ENCODE measurements at regions not wholly inside any gene's neighbourhood (a gene's known extent, or its start where the extent isn't known, plus 50 kb on each side); places are given as distances from the start of the nearest gene placed in this dataset.

GRCh38 chr5:123916345-123917121 is 404.6 kb downstream of the CSNK1G3 start (continued):
- TF ChIP-seq PATZ1 (tag by site-specific recombination; IDR thresholded peaks at IDR 0.05): 0 out of 2 replicates have a peak, but pooled peaks have one; percentile 9
- TF ChIP-seq, protein P1, sequence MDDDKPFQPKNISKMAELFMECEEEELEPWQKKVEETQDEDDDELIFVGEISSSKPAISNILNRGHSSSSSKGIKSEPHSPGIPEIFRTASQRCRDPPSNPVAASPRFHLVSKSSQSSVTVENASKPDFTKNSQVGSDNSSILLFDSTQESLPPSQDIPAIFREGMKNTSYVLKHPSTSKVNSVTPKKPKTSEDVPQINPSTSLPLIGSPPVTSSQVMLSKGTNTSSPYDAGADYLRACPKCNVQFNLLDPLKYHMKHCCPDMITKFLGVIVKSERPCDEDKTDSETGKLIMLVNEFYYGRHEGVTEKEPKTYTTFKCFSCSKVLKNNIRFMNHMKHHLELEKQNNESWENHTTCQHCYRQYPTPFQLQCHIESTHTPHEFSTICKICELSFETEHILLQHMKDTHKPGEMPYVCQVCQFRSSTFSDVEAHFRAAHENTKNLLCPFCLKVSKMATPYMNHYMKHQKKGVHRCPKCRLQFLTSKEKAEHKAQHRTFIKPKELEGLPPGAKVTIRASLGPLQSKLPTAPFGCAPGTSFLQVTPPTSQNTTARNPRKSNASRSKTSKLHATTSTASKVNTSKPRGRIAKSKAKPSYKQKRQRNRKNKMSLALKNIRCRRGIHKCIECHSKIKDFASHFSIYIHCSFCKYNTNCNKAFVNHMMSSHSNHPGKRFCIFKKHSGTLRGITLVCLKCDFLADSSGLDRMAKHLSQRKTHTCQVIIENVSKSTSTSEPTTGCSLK (tag by site-specific recombination; IDR thresholded peaks at IDR 0.05): no peak
- no peak for TF ChIP-seq ZNF133 (tag by site-specific recombination; IDR thresholded peaks at IDR 0.05)
- TF ChIP-seq ZSCAN4 (tag by site-specific recombination; IDR thresholded peaks at IDR 0.05): no peak; the same call in 1 of the 2 replicates
- TF ChIP-seq SP7 (tag by site-specific recombination; IDR thresholded peaks at IDR 0.05): peak; percentile 96
- TF ChIP-seq ZNF423 (tag by site-specific recombination; IDR thresholded peaks at IDR 0.05): no peak
- TF ChIP-seq ZNF48 (tag by site-specific recombination; IDR thresholded peaks at IDR 0.05): no peak
- TF ChIP-seq ZNF223 (tag by site-specific recombination; IDR thresholded peaks at IDR 0.05): no peak
- TF ChIP-seq, protein P2, sequence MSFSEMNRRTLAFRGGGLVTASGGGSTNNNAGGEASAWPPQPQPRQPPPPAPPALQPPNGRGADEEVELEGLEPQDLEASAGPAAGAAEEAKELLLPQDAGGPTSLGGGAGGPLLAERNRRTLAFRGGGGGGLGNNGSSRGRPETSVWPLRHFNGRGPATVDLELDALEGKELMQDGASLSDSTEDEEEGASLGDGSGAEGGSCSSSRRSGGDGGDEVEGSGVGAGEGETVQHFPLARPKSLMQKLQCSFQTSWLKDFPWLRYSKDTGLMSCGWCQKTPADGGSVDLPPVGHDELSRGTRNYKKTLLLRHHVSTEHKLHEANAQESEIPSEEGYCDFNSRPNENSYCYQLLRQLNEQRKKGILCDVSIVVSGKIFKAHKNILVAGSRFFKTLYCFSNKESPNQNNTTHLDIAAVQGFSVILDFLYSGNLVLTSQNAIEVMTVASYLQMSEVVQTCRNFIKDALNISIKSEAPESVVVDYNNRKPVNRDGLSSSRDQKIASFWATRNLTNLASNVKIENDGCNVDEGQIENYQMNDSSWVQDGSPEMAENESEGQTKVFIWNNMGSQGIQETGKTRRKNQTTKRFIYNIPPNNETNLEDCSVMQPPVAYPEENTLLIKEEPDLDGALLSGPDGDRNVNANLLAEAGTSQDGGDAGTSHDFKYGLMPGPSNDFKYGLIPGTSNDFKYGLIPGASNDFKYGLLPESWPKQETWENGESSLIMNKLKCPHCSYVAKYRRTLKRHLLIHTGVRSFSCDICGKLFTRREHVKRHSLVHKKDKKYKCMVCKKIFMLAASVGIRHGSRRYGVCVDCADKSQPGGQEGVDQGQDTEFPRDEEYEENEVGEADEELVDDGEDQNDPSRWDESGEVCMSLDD (tag by site-specific recombination; IDR thresholded peaks at IDR 0.05): no peak
- TF ChIP-seq KLF7 (tag by site-specific recombination; IDR thresholded peaks at IDR 0.05; ENCODE audit: borderline replicate concordance): no peak
- TF ChIP-seq ZNF221 (tag by site-specific recombination; IDR thresholded peaks at IDR 0.05; ENCODE audit: borderline replicate concordance): no peak
- no peak for TF ChIP-seq ZNF623 (tag by site-specific recombination; IDR thresholded peaks at IDR 0.05)
- TF ChIP-seq ZNF791 (tag by site-specific recombination; IDR thresholded peaks at IDR 0.05): no peak
- TF ChIP-seq, protein P3, sequence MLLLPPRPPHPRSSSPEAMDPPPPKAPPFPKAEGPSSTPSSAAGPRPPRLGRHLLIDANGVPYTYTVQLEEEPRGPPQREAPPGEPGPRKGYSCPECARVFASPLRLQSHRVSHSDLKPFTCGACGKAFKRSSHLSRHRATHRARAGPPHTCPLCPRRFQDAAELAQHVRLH (tag by site-specific recombination; IDR thresholded peaks at IDR 0.05): no peak
- TF ChIP-seq ZNF600 (tag by site-specific recombination; IDR thresholded peaks at IDR 0.05): 0 out of 2 replicates have a peak, but pooled peaks have one; percentile 16
- TF ChIP-seq MZF1 (tag by site-specific recombination; IDR thresholded peaks at IDR 0.05; ENCODE audit: borderline replicate concordance): peak; percentile 72; the same call in 1 of the 2 replicates
- TF ChIP-seq ZNF404 (tag by site-specific recombination; IDR thresholded peaks at IDR 0.05): no peak
- no peak for TF ChIP-seq ZNF660 (tag by site-specific recombination; IDR thresholded peaks at IDR 0.05)
- 0 out of 2 replicates have a peak, but pooled peaks have one; percentile 20 for TF ChIP-seq ZNF2 (tag by site-specific recombination; IDR thresholded peaks at IDR 0.05)
- TF ChIP-seq ZNF266 (tag by site-specific recombination; IDR thresholded peaks at IDR 0.05; ENCODE audit: low read depth): peak; percentile 86
- TF ChIP-seq ZNF112 (tag by site-specific recombination; IDR thresholded peaks at IDR 0.05): no peak
- peak; percentile 54; the same call in 1 of the 2 replicates for TF ChIP-seq ZNF596 (tag by site-specific recombination; IDR thresholded peaks at IDR 0.05)
- TF ChIP-seq ZNF571 (tag by site-specific recombination; IDR thresholded peaks at IDR 0.05): no peak
- TF ChIP-seq, protein P4, sequence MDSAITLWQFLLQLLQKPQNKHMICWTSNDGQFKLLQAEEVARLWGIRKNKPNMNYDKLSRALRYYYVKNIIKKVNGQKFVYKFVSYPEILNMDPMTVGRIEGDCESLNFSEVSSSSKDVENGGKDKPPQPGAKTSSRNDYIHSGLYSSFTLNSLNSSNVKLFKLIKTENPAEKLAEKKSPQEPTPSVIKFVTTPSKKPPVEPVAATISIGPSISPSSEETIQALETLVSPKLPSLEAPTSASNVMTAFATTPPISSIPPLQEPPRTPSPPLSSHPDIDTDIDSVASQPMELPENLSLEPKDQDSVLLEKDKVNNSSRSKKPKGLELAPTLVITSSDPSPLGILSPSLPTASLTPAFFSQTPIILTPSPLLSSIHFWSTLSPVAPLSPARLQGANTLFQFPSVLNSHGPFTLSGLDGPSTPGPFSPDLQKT (IDR thresholded peaks at IDR 0.05; ENCODE audit: borderline replicate concordance, low read depth, low read length): no peak
- peak; percentile 91; the same call in 1 of the 2 replicates for TF ChIP-seq ZBTB1 (tag by site-specific recombination; IDR thresholded peaks at IDR 0.05)
- TF ChIP-seq ZNF324 (tag by site-specific recombination; IDR thresholded peaks at IDR 0.05): no peak
- no peak for TF ChIP-seq PRDM1 (tag by site-specific recombination; IDR thresholded peaks at IDR 0.05)
- TF ChIP-seq, protein P5, sequence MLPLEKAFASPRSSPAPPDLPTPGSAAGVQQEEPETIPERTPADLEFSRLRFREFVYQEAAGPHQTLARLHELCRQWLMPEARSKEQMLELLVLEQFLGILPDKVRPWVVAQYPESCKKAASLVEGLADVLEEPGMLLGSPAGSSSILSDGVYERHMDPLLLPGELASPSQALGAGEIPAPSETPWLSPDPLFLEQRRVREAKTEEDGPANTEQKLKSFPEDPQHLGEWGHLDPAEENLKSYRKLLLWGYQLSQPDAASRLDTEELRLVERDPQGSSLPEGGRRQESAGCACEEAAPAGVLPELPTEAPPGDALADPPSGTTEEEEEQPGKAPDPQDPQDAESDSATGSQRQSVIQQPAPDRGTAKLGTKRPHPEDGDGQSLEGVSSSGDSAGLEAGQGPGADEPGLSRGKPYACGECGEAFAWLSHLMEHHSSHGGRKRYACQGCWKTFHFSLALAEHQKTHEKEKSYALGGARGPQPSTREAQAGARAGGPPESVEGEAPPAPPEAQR (tag by site-specific recombination; IDR thresholded peaks at IDR 0.05): no peak
- TF ChIP-seq ZNF521 (tag by site-specific recombination; IDR thresholded peaks at IDR 0.05): no peak

Data from HEK293 (cell line).